OCI-LY3 (cell line): ENCODE measurements at regions not wholly inside any gene's neighbourhood (a gene's known extent, or its start where the extent isn't known, plus 50 kb on each side); places are given as distances from the start of the nearest gene placed in this dataset.

Experiments
- H2AFZ ChIP-seq: fragments of 200-600, 300-600 bp; shearing (Covaris generic); 2 replicates; pipeline ENCODE4 v1.6.0; 2014; ENCODE audit warnings: antibody characterized with exemption, low read depth, low read length
- H3K27ac ChIP-seq: fragments of 200-600, 300-600 bp; sonication (generic); 2 replicates; pipeline ENCODE4 v1.5.1; 2014; ENCODE audit warnings: mild to moderate bottlenecking, low read length, moderate library complexity, mixed read lengths
- H3K27me3 ChIP-seq: fragments of 200-600, 300-600 bp; sonication (generic); 2 replicates; pipeline ENCODE4 v1.6.1; 2014; ENCODE audit warnings: low read depth, low read length, mixed read lengths
- H3K36me3 ChIP-seq: fragments of 200-600, 300-600 bp; sonication (generic); replicated peaks from 2 replicates; pipeline ENCODE3; 2014; ENCODE audit warnings: low read depth, low read length, mixed read lengths
- H3K4me1 ChIP-seq: fragments of 300-600, 200-600 bp; sonication (generic); 2 replicates; pipeline ENCODE4 v1.6.1; 2014; ENCODE audit warnings: low read length, mixed read lengths
- H3K4me2 ChIP-seq: fragments of 200-600, 300-600 bp; sonication (generic); 2 replicates; pipeline ENCODE4 v1.6.1; 2014; ENCODE audit warnings: low read length, mixed read lengths
- H3K4me3 ChIP-seq: fragments of 300-600, 200-600 bp; sonication (generic); 2 replicates; pipeline ENCODE4 v1.5.1; 2014; ENCODE audit warnings: antibody characterized with exemption, mild to moderate bottlenecking, low read length, moderate library complexity
- H3K79me2 ChIP-seq: fragments of 300-600, 200-600 bp; shearing (Covaris generic); 2 replicates; pipeline ENCODE4 v1.6.1; 2014; ENCODE audit warnings: mild to moderate bottlenecking, low read length, mixed read lengths
- H3K9ac ChIP-seq: fragments of 300-600, 200-600 bp; shearing (Covaris generic); 2 replicates; pipeline ENCODE4 v1.6.0; 2014; ENCODE audit warnings: mild to moderate bottlenecking, low read length, moderate library complexity
- H3K9me3 ChIP-seq: fragments of 200-600, 300-600 bp; shearing (Covaris generic); 2 replicates; pipeline ENCODE4 v1.6.1; 2014; ENCODE audit warnings: low read length, mixed read lengths; ENCODE audit not compliant: insufficient read depth
- H4K20me1 ChIP-seq: fragments of 200-600, 300-600 bp; sonication (generic); 2 replicates; pipeline ENCODE4 v1.6.1; 2016; ENCODE audit warnings: low read length, mixed read lengths; ENCODE audit not compliant: insufficient read depth
- EZH2phosphoT487 ChIP-seq: fragments of 200-600 bp; shearing (Covaris generic); IDR thresholded peaks from 2 replicates; pipeline ENCODE4 v1.6.1; 2018; ENCODE audit warnings: antibody characterized with exemption, mixed run types, low read depth
- TF ChIP-seq, protein P1 (sequence below): fragments of 200-600, 300-600 bp; sonication (generic); IDR thresholded peaks from 2 replicates; pipeline ENCODE4 v1.5.1; 2014; ENCODE audit warnings: antibody characterized with exemption, low read length, low read depth

- Histone ChIP-seq H4K20me1 (no peaks in the 10 kb centered on the region), H3K27me3 (peaks cover 9% of the 10 kb centered on the region; the same call in 1 of the 2 replicates), H3K4me1 (no peaks in the 10 kb centered on the region), H3K27ac (no peak overlapping the region), H3K4me3 (no peak overlapping the region), H3K9ac (no peak overlapping the region), H3K79me2 (no peaks in the 10 kb centered on the region), H3K9me3 (no peaks in the 10 kb centered on the region), H2AFZ (no peak overlapping the region), H3K36me3 (no peaks in the 10 kb centered on the region), H3K4me2 (no peak overlapping the region)
- TF ChIP-seq, protein P1, sequence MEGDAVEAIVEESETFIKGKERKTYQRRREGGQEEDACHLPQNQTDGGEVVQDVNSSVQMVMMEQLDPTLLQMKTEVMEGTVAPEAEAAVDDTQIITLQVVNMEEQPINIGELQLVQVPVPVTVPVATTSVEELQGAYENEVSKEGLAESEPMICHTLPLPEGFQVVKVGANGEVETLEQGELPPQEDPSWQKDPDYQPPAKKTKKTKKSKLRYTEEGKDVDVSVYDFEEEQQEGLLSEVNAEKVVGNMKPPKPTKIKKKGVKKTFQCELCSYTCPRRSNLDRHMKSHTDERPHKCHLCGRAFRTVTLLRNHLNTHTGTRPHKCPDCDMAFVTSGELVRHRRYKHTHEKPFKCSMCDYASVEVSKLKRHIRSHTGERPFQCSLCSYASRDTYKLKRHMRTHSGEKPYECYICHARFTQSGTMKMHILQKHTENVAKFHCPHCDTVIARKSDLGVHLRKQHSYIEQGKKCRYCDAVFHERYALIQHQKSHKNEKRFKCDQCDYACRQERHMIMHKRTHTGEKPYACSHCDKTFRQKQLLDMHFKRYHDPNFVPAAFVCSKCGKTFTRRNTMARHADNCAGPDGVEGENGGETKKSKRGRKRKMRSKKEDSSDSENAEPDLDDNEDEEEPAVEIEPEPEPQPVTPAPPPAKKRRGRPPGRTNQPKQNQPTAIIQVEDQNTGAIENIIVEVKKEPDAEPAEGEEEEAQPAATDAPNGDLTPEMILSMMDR: peak; percentile 28
- no peak for TF ChIP-seq EZH2phosphoT487
Observed at GRCh38 chr11:8318536-8318935, 54.9 kb upstream of the LMO1 start.

DNA sequence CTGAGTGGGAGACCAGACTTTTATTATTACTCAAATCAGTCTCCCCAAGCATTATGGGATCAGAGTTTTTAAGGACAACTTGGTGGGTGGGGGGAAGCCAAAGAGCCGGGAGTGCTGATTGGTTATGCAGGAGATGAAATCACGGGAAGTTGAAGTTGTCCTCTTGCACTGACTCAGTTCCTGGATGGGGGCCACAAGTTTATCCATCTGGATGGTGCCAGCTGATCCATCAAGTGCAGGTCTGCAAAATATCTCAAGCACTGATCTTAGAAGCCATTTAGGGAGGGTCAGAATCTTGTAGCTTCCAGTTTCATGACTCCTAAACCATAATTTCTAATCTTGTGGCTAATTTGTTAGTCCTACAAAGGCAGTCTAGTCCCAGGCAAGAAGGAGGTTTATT is 53.5 kb upstream of the LMO1 start:
- Histone ChIP-seq H3K27me3 (peaks cover 9% of the 10 kb centered on the region; the same call in 1 of the 2 replicates), H3K79me2 (no peaks in the 10 kb centered on the region), H3K9me3 (no peaks in the 10 kb centered on the region), H4K20me1 (no peaks in the 10 kb centered on the region), H3K9ac (no peak overlapping the region), H2AFZ (no peak overlapping the region), H3K36me3 (no peaks in the 10 kb centered on the region), H3K4me2 (no peak overlapping the region), H3K4me3 (no peak overlapping the region), H3K4me1 (no peaks in the 10 kb centered on the region), H3K27ac (no peak overlapping the region)
- no peak for TF ChIP-seq EZH2phosphoT487
- TF ChIP-seq, protein P1: no peak

- H3K79me2 ChIP-seq: no peaks in the 10 kb centered on the region
- H3K9ac ChIP-seq: no peak overlapping the region
- H3K4me2 ChIP-seq: no peak overlapping the region
- TF ChIP-seq, protein P1: no peak
- TF ChIP-seq EZH2phosphoT487: no peak
- H3K4me1 ChIP-seq: no peaks in the 10 kb centered on the region
- H3K36me3 ChIP-seq: no peaks in the 10 kb centered on the region
- H3K27me3 ChIP-seq: peaks cover 9% of the 10 kb centered on the region; the same call in 1 of the 2 replicates
- H3K4me3 ChIP-seq: no peak overlapping the region
- H3K9me3 ChIP-seq: no peaks in the 10 kb centered on the region
- H2AFZ ChIP-seq: no peak overlapping the region
- no peaks in the 10 kb centered on the region for H4K20me1 ChIP-seq
- H3K27ac ChIP-seq: no peak overlapping the region
Observed at GRCh38 chr11:8315954-8316353, 52.3 kb upstream of the LMO1 start.

DNA sequence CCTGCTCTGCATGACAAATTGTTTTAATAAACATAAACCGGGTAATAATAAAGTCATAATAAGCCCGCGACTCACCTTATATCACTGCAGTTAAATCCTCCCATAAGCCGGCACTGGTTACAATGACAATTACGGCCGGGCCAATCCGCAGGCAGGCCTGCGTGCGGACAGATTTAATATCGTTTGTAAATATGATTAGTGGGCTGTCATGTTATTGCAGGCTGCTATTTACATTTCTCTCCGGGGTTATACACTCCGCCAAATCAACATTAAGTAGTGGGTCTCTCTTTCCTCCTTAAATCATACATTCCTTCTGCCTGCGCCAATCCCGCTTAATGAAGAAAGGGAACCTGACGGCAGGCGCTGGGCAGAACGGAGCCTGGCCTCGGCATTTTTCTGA is 51.8 kb upstream of the LMO1 start:
- H3K36me3 ChIP-seq: no peaks in the 10 kb centered on the region
- H3K4me3 ChIP-seq: no peak overlapping the region
- no peaks in the 10 kb centered on the region for H4K20me1 ChIP-seq
- TF ChIP-seq, protein P1: no peak
- no peak for TF ChIP-seq EZH2phosphoT487
- no peak overlapping the region for H3K9ac ChIP-seq
- peaks cover 9% of the 10 kb centered on the region; the same call in 1 of the 2 replicates for H3K27me3 ChIP-seq
- no peak overlapping the region for H3K4me2 ChIP-seq
- no peak overlapping the region for H2AFZ ChIP-seq
- no peaks in the 10 kb centered on the region for H3K79me2 ChIP-seq
- H3K9me3 ChIP-seq: no peaks in the 10 kb centered on the region
- no peak overlapping the region for H3K27ac ChIP-seq
- H3K4me1 ChIP-seq: no peaks in the 10 kb centered on the region
